HUES48 (cell line): ENCODE measurements at regions not wholly inside any gene's neighbourhood (a gene's known extent, or its start where the extent isn't known, plus 50 kb on each side); places are given as distances from the start of the nearest gene placed in this dataset.
"Not testable (repeated sequence)": the region's sequence is repeated elsewhere in the genome, so short reads cannot be mapped to it uniquely, and the experiment has no call there.

ENCODE experiments used
- H3K27ac ChIP-seq: one replicate; pipeline ENCODE4 v1.7.0; 2013; ENCODE audit warnings: low read depth, low read length, inconsistent platforms
- H3K27me3 ChIP-seq: 2 replicates; pipeline ENCODE4 v1.6.1; 2013; ENCODE audit warnings: mild to moderate bottlenecking, low read length; ENCODE audit not compliant: control insufficient read depth, insufficient read depth
- H3K36me3 ChIP-seq: 2 replicates; pipeline ENCODE4 v1.6.1; 2013; ENCODE audit warnings: low read length; ENCODE audit not compliant: control insufficient read depth, insufficient read depth
- H3K4me1 ChIP-seq: 2 replicates; pipeline ENCODE4 v1.6.1; 2013; ENCODE audit warnings: mild to moderate bottlenecking, low read length; ENCODE audit not compliant: control insufficient read depth, insufficient read depth
- H3K4me3 ChIP-seq: 2 replicates; pipeline ENCODE4 v1.5.1; 2013; ENCODE audit warnings: mild to moderate bottlenecking, low read depth, low read length
- H3K9ac ChIP-seq: 2 replicates; pipeline ENCODE4 v1.6.1; 2013; ENCODE audit warnings: mild to moderate bottlenecking, low read depth, low read length, moderate library complexity
- H3K9me3 ChIP-seq: 2 replicates; pipeline ENCODE4 v1.6.1; 2013; ENCODE audit warnings: low read length; ENCODE audit not compliant: control insufficient read depth, insufficient read depth

DNA sequence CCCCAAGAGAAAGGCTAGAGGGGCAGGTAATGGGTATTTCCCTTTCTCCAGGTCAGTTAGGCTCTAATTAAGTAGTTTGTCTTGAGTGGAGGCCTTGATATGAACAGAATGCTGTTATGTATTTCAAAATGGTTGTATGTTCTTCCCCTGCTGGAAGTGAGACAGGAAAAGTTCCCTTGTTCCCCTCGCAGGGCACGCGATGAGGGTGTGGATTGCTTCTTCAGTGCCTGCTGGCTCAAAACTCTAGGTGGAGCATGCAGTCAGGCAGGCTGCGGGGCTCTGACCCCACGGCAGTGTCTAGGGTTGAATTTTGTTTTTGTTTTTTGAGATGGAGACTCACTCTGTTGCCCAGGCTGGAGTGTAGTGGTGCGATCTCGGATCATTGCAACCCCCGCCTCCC is 110.4 kb upstream of the XIST start:
- no peak overlapping the region for H3K27ac ChIP-seq
- no peak overlapping the region for H3K4me3 ChIP-seq
- peaks cover 29% of the 10 kb centered on the region for H3K36me3 ChIP-seq

DNA sequence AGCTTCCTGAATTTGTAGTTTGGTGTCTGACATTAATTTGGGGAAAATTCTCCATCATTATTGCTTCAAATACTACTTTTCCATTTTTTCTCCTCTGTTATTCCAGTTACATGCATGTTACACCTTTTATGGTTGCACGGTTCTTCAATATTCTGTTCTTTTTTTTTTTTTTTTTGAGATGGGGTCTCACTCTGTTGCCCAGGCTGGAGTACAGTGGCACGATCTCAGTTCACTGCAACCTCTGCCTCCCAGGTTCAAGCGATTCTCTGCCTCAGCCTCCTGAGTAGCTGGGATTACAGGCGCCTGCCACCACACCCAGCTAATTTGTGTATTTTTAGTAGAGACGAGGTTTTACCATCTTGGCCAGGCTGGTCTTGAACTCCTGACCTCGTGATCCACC is 109.4 kb upstream of the XIST start:
- Histone ChIP-seq H3K4me1 (peaks cover 57% of the 10 kb centered on the region), H3K36me3 (peaks cover 28% of the 10 kb centered on the region)

More for the DNA sequence above, 110.4 kb upstream of the XIST start:
- Histone ChIP-seq H3K9me3 (no peaks in the 10 kb centered on the region), H3K4me1 (peaks cover 60% of the 10 kb centered on the region), H3K9ac (no peak overlapping the region), H3K27me3 (no peaks in the 10 kb centered on the region)

DNA sequence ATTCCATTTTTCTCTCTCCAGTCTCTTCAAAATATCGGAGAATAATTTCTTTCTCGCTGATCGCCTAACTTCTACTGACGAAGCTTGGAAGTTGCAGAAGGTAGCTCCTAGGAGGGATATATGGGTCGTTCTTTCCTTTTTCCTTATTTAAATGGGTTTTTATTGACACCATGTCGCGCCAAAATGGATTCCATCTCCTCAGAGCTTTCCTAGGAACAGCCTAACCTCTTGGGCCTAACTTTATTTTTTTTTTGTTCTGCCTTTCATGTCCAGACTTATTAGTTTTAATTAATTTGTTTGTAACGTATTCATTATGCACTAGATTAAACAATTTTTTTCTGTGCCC is 92.0 kb upstream of the XIST start:
- peaks cover 9% of the 10 kb centered on the region for H3K4me1 ChIP-seq
- peaks cover 34% of the 10 kb centered on the region for H3K36me3 ChIP-seq
- H3K4me3 ChIP-seq, result peak overlapping the region; percentile 81
- peak overlapping the region; percentile 96 for H3K9ac ChIP-seq
- no peaks in the 10 kb centered on the region for H3K9me3 ChIP-seq
- H3K27me3 ChIP-seq, result no peaks in the 10 kb centered on the region
- H3K27ac ChIP-seq, result peak overlapping the region; percentile 83

More for the DNA sequence above, 109.4 kb upstream of the XIST start:
- H3K27me3 ChIP-seq, H3K4me3 ChIP-seq, H3K9ac ChIP-seq, H3K9me3 ChIP-seq, H3K27ac ChIP-seq: not testable (repeated sequence)

DNA sequence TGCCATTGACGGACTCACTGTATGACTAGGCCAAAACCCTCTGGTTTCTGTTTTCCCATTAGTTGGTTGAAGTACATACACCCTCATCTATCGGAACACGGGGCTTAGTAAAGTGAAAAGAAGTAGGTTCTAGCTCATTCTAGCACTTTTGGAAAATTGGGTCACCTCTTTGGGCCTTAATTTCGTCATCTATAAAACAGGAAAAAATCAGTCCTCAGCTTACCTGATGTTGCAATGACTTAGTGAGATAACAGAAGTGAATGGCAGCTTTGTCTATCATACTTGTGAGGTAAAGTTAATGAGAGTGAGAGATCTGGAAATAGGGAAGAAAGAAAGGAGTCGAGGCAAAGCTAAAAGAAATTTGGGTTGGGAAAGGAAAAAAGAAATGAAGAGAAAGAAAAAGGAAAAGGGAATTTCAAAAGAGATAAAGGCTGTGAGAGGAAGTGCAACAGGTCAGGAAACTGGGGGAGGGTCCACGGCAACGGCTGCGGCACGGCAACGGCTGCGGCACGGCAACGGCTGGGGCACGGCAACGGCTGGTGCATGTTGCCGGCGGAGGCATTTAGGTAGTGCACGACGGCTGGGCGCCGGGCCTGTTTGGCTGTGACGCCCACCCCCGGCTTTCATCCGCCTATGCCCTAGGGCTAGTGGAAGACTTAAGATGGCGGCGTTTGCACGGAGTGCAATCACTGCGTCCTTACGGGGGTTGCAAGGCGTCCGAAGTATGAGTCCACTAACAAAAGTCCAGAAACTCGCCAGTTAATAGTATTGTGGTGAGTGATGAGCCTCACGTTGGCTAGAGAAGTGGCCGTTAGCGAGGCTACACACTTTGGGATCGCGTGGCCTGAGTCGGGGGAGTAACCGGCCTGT is 91.4 kb upstream of the XIST start:
- Histone ChIP-seq H3K9ac (peak overlapping the region; percentile 96), H3K4me3 (peak overlapping the region; percentile 81), H3K9me3 (no peaks in the 10 kb centered on the region), H3K36me3 (peaks cover 29% of the 10 kb centered on the region), H3K4me1 (peaks cover 9% of the 10 kb centered on the region), H3K27ac (peak overlapping the region; percentile 83), H3K27me3 (no peaks in the 10 kb centered on the region)

DNA sequence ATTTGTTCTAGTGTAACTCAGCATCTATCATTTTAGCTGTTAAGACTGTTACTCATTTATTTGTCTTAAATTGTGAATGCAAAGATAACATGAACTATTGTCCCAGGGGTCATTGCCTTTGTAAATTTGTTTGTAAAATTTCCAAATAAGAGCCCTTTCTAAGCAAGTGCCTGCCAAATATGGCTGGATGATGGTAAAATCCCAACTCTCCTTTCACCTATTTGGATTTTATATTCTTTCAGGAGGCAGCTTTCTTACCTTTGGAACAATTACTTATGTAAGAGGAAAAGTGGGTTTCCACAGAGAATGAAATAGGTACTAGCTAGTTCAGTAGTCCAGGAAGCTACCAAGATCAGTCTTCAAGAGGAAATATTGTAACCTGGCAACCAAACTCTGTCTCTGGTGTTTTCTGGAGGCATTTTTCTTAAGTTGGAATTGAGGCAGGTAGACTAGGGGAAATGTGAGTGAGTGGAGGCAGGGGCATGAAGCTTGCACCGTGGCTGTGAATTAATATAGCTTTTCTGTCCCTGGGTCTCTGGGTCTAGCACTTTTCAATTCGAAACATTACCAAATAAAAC is 88.5 kb upstream of the XIST start:
- Histone ChIP-seq H3K9me3 (no peaks in the 10 kb centered on the region), H3K4me3 (no peak overlapping the region), H3K9ac (no peak overlapping the region), H3K27me3 (no peaks in the 10 kb centered on the region), H3K36me3 (peaks cover 3% of the 10 kb centered on the region; the same call in 1 of the 2 replicates), H3K4me1 (peaks cover 6% of the 10 kb centered on the region), H3K27ac (no peak overlapping the region)

DNA sequence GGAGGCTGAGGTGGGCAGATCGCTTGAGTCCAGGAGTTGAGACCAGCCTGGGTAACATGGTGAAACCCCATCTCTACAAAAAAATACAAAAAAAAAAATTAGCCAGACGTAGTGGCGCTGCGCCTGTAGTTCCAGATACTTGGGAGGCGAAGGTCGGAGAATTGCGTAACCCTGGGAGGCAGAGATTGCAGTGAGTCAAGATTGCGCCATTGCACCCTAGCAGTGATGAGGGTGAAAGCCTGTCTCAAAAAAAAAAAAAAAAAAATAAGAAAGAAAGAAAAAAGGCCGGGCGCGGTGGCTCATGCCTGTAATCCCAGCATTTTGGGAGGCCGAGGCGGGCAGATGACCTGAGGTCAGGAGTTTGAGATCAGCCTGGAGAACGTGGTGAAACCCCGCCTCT is 85.3 kb upstream of the XIST start:
- H3K9me3 ChIP-seq, H3K9ac ChIP-seq, H3K27ac ChIP-seq, H3K4me1 ChIP-seq, H3K4me3 ChIP-seq, H3K27me3 ChIP-seq, H3K36me3 ChIP-seq: not testable (repeated sequence)

DNA sequence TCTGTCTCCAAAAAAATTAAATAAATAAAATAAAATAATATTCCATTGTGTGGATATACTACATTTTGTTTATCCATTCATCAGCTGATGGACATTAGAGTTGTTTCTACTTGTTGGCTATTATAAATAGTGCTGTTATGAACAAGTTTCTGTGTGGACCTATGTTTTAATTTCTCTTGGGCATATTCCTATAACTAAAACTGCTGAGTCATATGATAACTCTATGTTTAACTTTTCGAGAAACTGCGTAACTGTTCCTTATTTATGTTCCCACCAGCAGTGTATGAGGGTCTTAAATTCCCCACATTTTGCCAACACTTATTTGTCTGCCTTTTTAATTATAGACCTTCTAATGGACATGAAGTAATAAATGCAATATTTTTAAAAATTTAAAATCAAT is 80.0 kb upstream of the XIST start:
- H3K4me3 ChIP-seq, result no peak overlapping the region
- H3K27me3 ChIP-seq, result no peaks in the 10 kb centered on the region
- no peak overlapping the region for H3K9ac ChIP-seq
- no peaks in the 10 kb centered on the region for H3K4me1 ChIP-seq
- no peak overlapping the region for H3K27ac ChIP-seq
- H3K36me3 ChIP-seq, result no peaks in the 10 kb centered on the region
- H3K9me3 ChIP-seq, result no peaks in the 10 kb centered on the region

DNA sequence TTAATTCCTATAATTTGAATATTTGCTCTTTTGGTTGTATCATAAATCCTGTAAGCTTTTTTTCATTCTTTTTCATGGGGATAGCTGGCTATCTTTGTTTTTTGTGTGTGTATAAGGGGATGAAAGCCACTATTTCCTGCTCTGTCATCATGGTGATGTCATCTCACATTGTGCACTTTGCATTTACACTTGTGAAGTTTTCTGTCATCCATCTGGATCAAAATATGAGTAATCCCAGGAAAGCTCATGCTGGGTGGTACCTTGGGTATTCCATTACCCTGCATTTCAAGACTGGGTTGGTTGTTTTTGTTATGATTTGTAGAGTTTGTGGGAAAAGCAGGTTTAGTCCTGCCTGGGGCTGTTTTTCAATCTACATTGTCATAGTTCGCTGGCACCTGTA is 77.8 kb upstream of the XIST start:
- Histone ChIP-seq H3K4me1 (no peaks in the 10 kb centered on the region), H3K9ac (no peak overlapping the region), H3K9me3 (no peaks in the 10 kb centered on the region), H3K36me3 (no peaks in the 10 kb centered on the region), H3K4me3 (no peak overlapping the region), H3K27me3 (no peaks in the 10 kb centered on the region), H3K27ac (no peak overlapping the region)

DNA sequence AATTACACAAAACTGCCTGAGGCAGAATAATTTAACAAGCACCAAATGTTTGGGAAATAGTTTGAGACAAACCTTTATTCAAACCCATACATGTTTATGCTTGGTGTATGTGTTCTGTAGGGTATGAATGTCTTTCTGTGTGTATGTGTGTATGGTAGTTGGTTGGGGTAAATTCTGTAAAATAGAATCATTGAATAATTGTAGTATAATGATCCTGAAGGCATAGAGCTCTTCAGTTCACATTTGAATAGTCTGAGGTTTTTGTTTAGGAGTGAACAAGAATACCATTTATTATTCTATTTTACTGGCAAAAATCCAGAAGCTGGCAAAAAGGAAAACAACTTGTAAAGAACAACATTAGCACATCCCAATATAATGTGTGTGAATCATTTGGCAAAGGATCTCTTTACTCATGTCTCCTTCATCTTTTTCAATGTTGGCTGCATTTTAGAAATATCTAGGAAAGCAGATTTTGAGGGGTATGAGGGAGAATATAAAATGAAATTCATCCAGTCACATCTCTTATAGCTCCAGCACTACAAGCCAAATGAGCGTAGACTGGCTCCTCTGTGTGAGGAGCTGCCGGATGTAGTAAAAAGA is 70.4 kb upstream of the XIST start:
- H3K36me3 ChIP-seq, result no peaks in the 10 kb centered on the region
- no peak overlapping the region for H3K27ac ChIP-seq

DNA sequence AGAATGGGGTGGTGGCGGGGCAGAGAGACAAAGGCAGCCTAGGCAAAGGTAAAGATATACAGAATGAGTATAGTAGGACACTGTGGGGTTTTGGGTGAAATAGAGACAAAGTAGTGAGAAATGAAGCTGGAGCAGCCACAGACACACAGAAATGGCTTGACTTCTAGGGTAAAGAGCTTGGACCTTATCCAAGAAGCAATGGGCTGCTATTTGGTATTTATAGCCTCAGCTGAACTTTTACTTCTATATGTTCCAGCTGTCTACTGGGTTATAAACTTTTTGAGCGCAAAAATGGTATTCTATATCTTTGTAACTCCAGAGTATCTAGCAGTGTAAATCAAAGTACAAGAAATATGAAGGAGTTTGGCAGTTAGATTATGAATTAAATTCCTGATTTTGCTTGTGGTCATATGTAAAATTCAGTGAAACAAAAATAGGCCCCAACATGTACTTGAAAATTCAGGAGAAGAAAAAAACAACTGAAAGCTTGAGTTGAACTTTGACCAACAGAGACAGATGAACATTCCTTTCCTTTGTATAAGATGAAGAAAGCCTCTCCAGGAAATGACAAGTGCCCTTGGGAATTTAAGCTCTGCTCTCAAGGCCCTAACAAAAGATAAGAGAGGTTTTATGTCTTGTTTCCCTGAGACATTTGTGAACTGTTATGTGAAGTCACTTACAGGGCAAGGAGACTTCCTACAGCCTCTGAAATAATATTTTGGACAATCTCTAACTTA is 64.6 kb upstream of the XIST start:
- 0 out of 2 replicates have a peak, but pooled peaks cover 5% of the 10 kb centered on the region for H3K9me3 ChIP-seq
- peak overlapping the region; percentile 94 for H3K27ac ChIP-seq
- H3K9ac ChIP-seq, result peak overlapping the region; percentile 50
- H3K36me3 ChIP-seq, result no peaks in the 10 kb centered on the region
- peak overlapping the region; percentile 16; the same call in 1 of the 2 replicates for H3K4me3 ChIP-seq
- peaks cover 36% of the 10 kb centered on the region for H3K4me1 ChIP-seq
- H3K27me3 ChIP-seq, result peaks cover 4% of the 10 kb centered on the region; the same call in 1 of the 2 replicates

More for the DNA sequence above, 70.4 kb upstream of the XIST start:
- H3K4me1 ChIP-seq, result peaks cover 11% of the 10 kb centered on the region
- H3K4me3 ChIP-seq, result no peak overlapping the region
- 0 out of 2 replicates have a peak, but pooled peaks cover 6% of the 10 kb centered on the region for H3K9me3 ChIP-seq
- H3K9ac ChIP-seq, result no peak overlapping the region
- no peaks in the 10 kb centered on the region for H3K27me3 ChIP-seq
